KMS-11 (cell line): ENCODE measurements at regions not wholly inside any gene's neighbourhood (a gene's known extent, or its start where the extent isn't known, plus 50 kb on each side); places are given as distances from the start of the nearest gene placed in this dataset.
"Not testable (repeated sequence)": the region's sequence is repeated elsewhere in the genome, so short reads cannot be mapped to it uniquely, and the experiment has no call there.

Source experiments
- H2AFZ ChIP-seq: fragments of 200-600 bp; sonication (generic); 2 replicates; pipeline ENCODE4 v1.6.1; 2016; ENCODE audit warnings: antibody characterized with exemption, mixed run types, low read depth
- H3K27ac ChIP-seq: fragments of 200-600 bp; sonication (generic); 2 replicates; pipeline ENCODE4 v1.6.1; 2016; ENCODE audit warnings: mild to moderate bottlenecking, mixed run types
- H3K27me3 ChIP-seq: fragments of 200-600 bp; sonication (generic); 2 replicates; pipeline ENCODE4 v1.6.1; 2017; ENCODE audit warnings: mild to moderate bottlenecking, low read depth, mixed run types, moderate library complexity; ENCODE audit not compliant: insufficient read depth
- H3K36me3 ChIP-seq: fragments of 200-600 bp; sonication (generic); 2 replicates; pipeline ENCODE4 v1.6.1; 2017; ENCODE audit warnings: mild to moderate bottlenecking, mixed run types; ENCODE audit not compliant: insufficient read depth
- H3K4me1 ChIP-seq: fragments of 200-600 bp; sonication (generic); 2 replicates; pipeline ENCODE4 v1.6.1; 2016; ENCODE audit warnings: mild to moderate bottlenecking, low read depth, mixed run types; ENCODE audit not compliant: poor library complexity, severe bottlenecking
- H3K4me2 ChIP-seq: fragments of 200-600 bp; sonication (generic); 2 replicates; pipeline ENCODE4 v1.7.0; 2016; ENCODE audit warnings: mild to moderate bottlenecking, mixed run types
- H3K4me3 ChIP-seq: fragments of 200-600 bp; sonication (generic); IDR thresholded peaks from 2 replicates; pipeline ENCODE4 v1.6.1; 2017; ENCODE audit warnings: low read depth, low read length, mixed read lengths; ENCODE audit not compliant: insufficient read depth
- H3K79me2 ChIP-seq: fragments of 200-600 bp; sonication (generic); 2 replicates; pipeline ENCODE4 v1.6.1; 2016; ENCODE audit warnings: low read depth, mixed run types; ENCODE audit not compliant: insufficient read depth
- H3K9ac ChIP-seq: fragments of 200-600 bp; sonication (generic); 2 replicates; pipeline ENCODE4 v1.6.1; 2016; ENCODE audit warnings: mild to moderate bottlenecking, mixed run types
- H4K20me1 ChIP-seq: fragments of 200-600 bp; sonication (generic); 2 replicates; pipeline ENCODE4 v1.6.1; 2016; ENCODE audit warnings: mild to moderate bottlenecking, mixed run types; ENCODE audit not compliant: insufficient read depth
- TF ChIP-seq, protein P1 (sequence below): fragments of 200-600 bp; sonication (generic); conservative IDR thresholded peaks from 2 replicates; pipeline ENCODE4 v1.6.1; 2017; ENCODE audit warnings: low read depth, mild to moderate bottlenecking, antibody characterized with exemption, low read length, moderate library complexity, mixed read lengths

GRCh38 chr15:47095833-47096232 is 621.5 kb upstream of the SEMA6D start:
- Histone ChIP-seq H2AFZ (no peak overlapping the region), H3K27me3 (no peaks in the 10 kb centered on the region), H4K20me1 (no peaks in the 10 kb centered on the region), H3K4me3 (no peak overlapping the region), H3K4me2 (no peak overlapping the region), H3K9ac (no peak overlapping the region), H3K4me1 (no peaks in the 10 kb centered on the region), H3K79me2 (no peaks in the 10 kb centered on the region), H3K27ac (no peak overlapping the region), H3K36me3 (no peaks in the 10 kb centered on the region)
- TF ChIP-seq, protein P1, sequence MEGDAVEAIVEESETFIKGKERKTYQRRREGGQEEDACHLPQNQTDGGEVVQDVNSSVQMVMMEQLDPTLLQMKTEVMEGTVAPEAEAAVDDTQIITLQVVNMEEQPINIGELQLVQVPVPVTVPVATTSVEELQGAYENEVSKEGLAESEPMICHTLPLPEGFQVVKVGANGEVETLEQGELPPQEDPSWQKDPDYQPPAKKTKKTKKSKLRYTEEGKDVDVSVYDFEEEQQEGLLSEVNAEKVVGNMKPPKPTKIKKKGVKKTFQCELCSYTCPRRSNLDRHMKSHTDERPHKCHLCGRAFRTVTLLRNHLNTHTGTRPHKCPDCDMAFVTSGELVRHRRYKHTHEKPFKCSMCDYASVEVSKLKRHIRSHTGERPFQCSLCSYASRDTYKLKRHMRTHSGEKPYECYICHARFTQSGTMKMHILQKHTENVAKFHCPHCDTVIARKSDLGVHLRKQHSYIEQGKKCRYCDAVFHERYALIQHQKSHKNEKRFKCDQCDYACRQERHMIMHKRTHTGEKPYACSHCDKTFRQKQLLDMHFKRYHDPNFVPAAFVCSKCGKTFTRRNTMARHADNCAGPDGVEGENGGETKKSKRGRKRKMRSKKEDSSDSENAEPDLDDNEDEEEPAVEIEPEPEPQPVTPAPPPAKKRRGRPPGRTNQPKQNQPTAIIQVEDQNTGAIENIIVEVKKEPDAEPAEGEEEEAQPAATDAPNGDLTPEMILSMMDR: no peak

DNA sequence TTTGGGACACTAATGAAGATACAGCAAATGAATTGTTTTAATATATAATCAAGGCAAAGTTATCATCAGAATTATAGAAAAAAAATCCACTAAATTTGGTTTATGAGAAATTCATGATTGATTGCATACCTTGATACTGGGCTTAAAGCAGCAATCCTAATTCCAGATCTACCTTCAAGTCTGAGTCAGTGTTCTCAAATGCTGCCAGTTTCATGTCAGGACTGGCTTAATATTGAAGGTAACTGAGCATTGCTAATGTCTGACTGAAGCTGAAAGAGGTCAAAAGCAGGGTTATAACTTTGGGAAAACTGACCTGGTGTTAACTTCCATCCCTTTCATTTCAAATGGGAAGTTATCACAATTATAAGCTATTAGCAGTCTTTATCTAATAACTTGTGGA is 618.8 kb upstream of the SEMA6D start:
- H2AFZ ChIP-seq, H3K4me2 ChIP-seq, H3K36me3 ChIP-seq, H4K20me1 ChIP-seq, H3K4me1 ChIP-seq, H3K79me2 ChIP-seq, H3K27ac ChIP-seq, H3K9ac ChIP-seq, H3K27me3 ChIP-seq, H3K4me3 ChIP-seq: not testable (repeated sequence)

DNA sequence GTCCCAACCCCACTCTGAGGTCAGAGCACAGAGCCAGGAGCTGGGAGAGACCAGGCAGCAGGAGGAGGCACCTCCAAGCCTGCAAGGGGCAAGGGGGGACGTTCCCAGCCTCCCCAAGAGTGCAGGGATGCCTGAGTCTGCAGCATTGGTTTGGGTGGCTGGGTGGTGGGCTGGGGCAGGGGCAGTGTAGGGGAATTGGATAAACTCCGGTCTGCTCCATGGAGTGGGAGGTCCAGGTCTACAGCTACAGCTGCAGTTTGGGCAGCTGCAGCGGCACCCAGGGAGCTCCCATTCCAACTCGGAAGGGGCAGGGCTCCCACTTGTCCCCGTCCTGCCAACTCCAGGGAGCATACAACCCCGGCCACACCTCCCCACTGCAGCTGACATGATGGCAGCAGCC is 617.5 kb upstream of the SEMA6D start:
- H3K4me2 ChIP-seq, H3K4me1 ChIP-seq, H3K79me2 ChIP-seq, H3K4me3 ChIP-seq, H4K20me1 ChIP-seq, H3K36me3 ChIP-seq, H2AFZ ChIP-seq, H3K27me3 ChIP-seq, H3K9ac ChIP-seq, H3K27ac ChIP-seq: not testable (repeated sequence)

GRCh38 chr15:47108800-47109199 is 608.5 kb upstream of the SEMA6D start:
- H2AFZ ChIP-seq: not testable (repeated sequence)

DNA sequence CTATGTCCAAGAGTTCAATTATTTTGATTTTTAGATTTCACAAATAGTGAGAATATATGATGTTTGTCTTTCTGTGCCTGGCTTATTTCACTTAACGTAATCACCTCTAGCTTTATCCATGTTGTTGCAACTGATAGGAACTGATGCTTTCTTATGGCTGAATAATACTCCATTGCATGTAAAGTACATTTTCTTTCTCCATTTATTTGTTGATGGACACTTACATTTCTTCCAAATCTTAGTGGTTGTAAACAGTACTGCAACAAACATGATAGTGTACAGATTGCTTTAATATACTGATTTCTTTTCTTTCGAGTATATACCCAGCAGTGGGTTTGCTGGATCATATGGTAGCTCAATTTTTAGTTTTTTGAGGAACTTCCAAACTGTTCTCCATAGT is 600.6 kb upstream of the SEMA6D start:
- Histone ChIP-seq H3K4me2 (no peak overlapping the region), H3K4me3 (no peak overlapping the region), H3K9ac (no peak overlapping the region), H4K20me1 (no peaks in the 10 kb centered on the region), H2AFZ (no peak overlapping the region), H3K79me2 (no peaks in the 10 kb centered on the region), H3K27me3 (no peaks in the 10 kb centered on the region), H3K27ac (no peak overlapping the region), H3K4me1 (no peaks in the 10 kb centered on the region), H3K36me3 (no peaks in the 10 kb centered on the region)
- TF ChIP-seq, protein P1: no peak

More at GRCh38 chr15:47108800-47109199, 608.5 kb upstream of the SEMA6D start:
- H3K4me2 ChIP-seq, H3K79me2 ChIP-seq, H3K27me3 ChIP-seq, H3K36me3 ChIP-seq, H3K4me1 ChIP-seq, H3K9ac ChIP-seq, H4K20me1 ChIP-seq, H3K4me3 ChIP-seq, H3K27ac ChIP-seq: not testable (repeated sequence)

DNA sequence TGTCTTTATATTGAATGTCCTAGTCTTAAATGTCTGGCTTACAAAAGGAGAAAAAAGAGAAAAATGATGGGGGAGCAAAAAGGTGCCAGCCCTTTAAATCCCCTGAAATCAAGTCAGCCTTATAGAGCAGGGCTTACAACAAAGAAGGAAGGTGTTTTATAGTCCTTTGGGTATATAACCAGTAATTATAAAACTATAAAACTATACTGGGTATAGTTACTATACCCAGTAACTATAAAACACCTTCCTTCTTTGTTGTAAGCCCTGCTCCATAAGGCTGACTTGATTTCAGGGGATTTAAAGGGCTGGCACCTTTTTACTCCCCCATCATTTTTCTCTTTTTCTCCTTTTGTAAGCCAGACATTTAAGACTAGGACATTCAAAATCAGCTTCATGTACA is 598.0 kb upstream of the SEMA6D start:
- TF ChIP-seq, protein P1: no peak
- Histone ChIP-seq H2AFZ (no peak overlapping the region), H3K4me3 (no peak overlapping the region), H3K27me3 (no peaks in the 10 kb centered on the region), H3K4me2 (no peak overlapping the region), H4K20me1 (no peaks in the 10 kb centered on the region), H3K36me3 (no peaks in the 10 kb centered on the region), H3K27ac (no peak overlapping the region), H3K4me1 (no peaks in the 10 kb centered on the region), H3K9ac (no peak overlapping the region), H3K79me2 (no peaks in the 10 kb centered on the region)
